CD4-positive, CD25-positive, alpha-beta regulatory T cell (primary cell): ENCODE measurements at regions not wholly inside any gene's neighbourhood (a gene's known extent, or its start where the extent isn't known, plus 50 kb on each side); places are given as distances from the start of the nearest gene placed in this dataset.

Source experiments
- ATAC-seq, 2 donors: fragments of 150-1000 bp; cut with Tn5 transposase; one replicate each; pipeline ENCODE4 v1.10.0; 2021; ENCODE audit warnings: low read depth in 2 of 2, moderate number of reproducible peaks in 2 of 2, moderate library complexity in 1 of 2
- DNase-seq, 3 donors: peaks; one replicate each; pipeline versions ENCODE4 v3.0.0 to v3.0.0-alpha.2; 2012 to 2022; ENCODE audit warnings: mixed read lengths in 1 of 3
- H3K27ac ChIP-seq: one replicate; pipeline ENCODE4 v1.7.0; 2013; ENCODE audit warnings: mild to moderate bottlenecking, low read length; ENCODE audit not compliant: insufficient read depth, poor library complexity, severe bottlenecking
- H3K27me3 ChIP-seq: one replicate; pipeline ENCODE4 v1.7.0; 2013; ENCODE audit warnings: low read length; ENCODE audit not compliant: control insufficient read depth, insufficient read depth
- H3K36me3 ChIP-seq: one replicate; pipeline ENCODE4 v1.7.0; 2013; ENCODE audit warnings: mild to moderate bottlenecking, low read length, moderate library complexity; ENCODE audit not compliant: control insufficient read depth, insufficient read depth
- H3K4me1 ChIP-seq: 2 replicates; pipeline ENCODE4 v1.7.0; 2013; ENCODE audit warnings: mild to moderate bottlenecking, low read length; ENCODE audit not compliant: insufficient read depth, control insufficient read depth, poor library complexity, severe bottlenecking
- H3K4me3 ChIP-seq: one replicate; pipeline ENCODE4 v1.7.0; 2013; ENCODE audit warnings: low read depth, mild to moderate bottlenecking, low read length, moderate library complexity
- H3K9me3 ChIP-seq, 2 experiments: 1 replicate in 1 of 2; 2 replicates in 1 of 2; pipeline ENCODE4 v1.7.0; 2013; ENCODE audit warnings: low read length in 2 of 2, mild to moderate bottlenecking in 1 of 2, moderate library complexity in 1 of 2; ENCODE audit not compliant: control insufficient read depth in 2 of 2
- H3K27ac Mint-ChIP-seq, 3 donors: one replicate each; pipeline ENCODE4 v1.8.0; 2020 to 2022; ENCODE audit warnings: mild to moderate bottlenecking in 3 of 3, mixed read lengths in 3 of 3, moderate library complexity in 2 of 3
- H3K27me3 Mint-ChIP-seq: one replicate; pipeline ENCODE4 v1.8.0; 2022; ENCODE audit warnings: mild to moderate bottlenecking, mixed read lengths
- H3K36me3 Mint-ChIP-seq: one replicate; pipeline ENCODE4 v1.8.0; 2020; ENCODE audit warnings: mixed read lengths
- H3K4me1 Mint-ChIP-seq, 4 donors: one replicate each; pipeline ENCODE4 v1.8.0; 2020 to 2022; ENCODE audit warnings: mixed read lengths in 4 of 4, mild to moderate bottlenecking in 1 of 4
- H3K4me3 Mint-ChIP-seq, 4 donors: one replicate each; pipeline ENCODE4 v1.8.0; 2020 to 2022; ENCODE audit warnings: mild to moderate bottlenecking in 4 of 4, mixed read lengths in 4 of 4, moderate library complexity in 3 of 4
- H3K9me3 Mint-ChIP-seq, 7 donors: one replicate each; pipeline ENCODE4 v1.8.0; 2020 to 2022; ENCODE audit warnings: mixed read lengths in 7 of 7, mild to moderate bottlenecking in 3 of 7, moderate library complexity in 2 of 7

DNA sequence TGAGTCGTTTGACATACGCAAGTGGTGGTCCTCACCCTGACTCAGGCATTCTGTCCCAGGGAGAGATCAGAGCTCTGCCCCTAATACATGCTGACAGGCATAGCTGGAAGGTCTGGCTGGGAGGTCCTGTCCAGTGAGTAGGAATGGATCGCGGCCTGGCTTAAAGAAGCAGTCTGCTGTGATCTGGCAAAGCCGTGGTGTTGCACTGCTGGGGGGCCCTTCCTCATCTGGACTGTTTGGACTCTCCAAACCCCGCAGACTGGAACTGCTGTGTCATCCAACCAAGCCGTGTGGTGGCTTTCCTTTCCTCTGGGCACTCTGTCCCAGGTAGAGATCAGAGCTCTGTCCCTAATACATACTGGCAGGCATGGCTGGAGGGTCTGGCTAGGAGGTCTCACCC lies 64.3 kb upstream of the MAGEB16 start:
- peaks cover 0 to 2% (median 0%) of the 10 kb centered on the region in 7 donors for H3K9me3 Mint-ChIP-seq
- no peaks in the 10 kb centered on the region for H3K27me3 ChIP-seq
- H3K27me3 Mint-ChIP-seq, result no peaks in the 10 kb centered on the region

DNA sequence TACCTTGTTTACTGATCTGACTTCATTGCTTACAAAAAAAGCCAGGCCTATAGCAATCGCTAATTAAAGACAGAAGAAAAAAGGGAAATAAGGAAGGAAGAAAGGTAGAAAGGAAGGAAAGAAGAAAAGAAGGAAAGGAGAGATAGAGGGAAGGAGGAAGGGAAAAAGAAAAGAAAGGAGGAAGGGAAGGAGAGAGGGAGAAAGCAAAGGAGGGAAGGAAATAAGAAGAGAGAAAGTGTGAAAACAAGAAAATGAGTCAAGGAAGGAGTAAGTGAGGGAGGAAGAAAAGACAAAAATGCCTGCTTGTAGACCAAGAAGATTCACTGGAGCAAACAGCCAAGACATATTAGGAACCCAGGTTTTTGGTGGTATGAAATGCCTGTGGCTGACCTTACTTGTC lies 57.0 kb upstream of the MAGEB16 start:
- no peak overlapping the region for H3K27ac Mint-ChIP-seq
- no peaks in the 10 kb centered on the region for H3K27me3 ChIP-seq
- H3K4me1 Mint-ChIP-seq, result no peaks in the 10 kb centered on the region
- no peaks in the 10 kb centered on the region for H3K4me1 ChIP-seq
- H3K36me3 Mint-ChIP-seq, result no peaks in the 10 kb centered on the region
- H3K27ac ChIP-seq, result no peak overlapping the region
- no peaks in the 10 kb centered on the region for H3K36me3 ChIP-seq
- H3K4me3 Mint-ChIP-seq, result no peak overlapping the region
- DNase-seq, result no peak
- H3K9me3 ChIP-seq, result no peaks in the 10 kb centered on the region
- H3K9me3 Mint-ChIP-seq, result peaks cover 0 to 4% (median 0%) of the 10 kb centered on the region in 7 donors
- no peak for ATAC-seq
- no peak overlapping the region for H3K4me3 ChIP-seq
- H3K27me3 Mint-ChIP-seq, result no peaks in the 10 kb centered on the region

More for the DNA sequence above, 64.3 kb upstream of the MAGEB16 start:
- Histone ChIP-seq H3K27ac (no peak overlapping the region), H3K4me1 (no peaks in the 10 kb centered on the region), H3K9me3 (no peaks in the 10 kb centered on the region), H3K4me3 (no peak overlapping the region), H3K36me3 (no peaks in the 10 kb centered on the region)
- DNase-seq (no peak), ATAC-seq (no peak)
- Mint-ChIP-seq H3K4me1 (no peaks in the 10 kb centered on the region), H3K27ac (no peak overlapping the region), H3K36me3 (no peaks in the 10 kb centered on the region), H3K4me3 (no peak overlapping the region)

DNA sequence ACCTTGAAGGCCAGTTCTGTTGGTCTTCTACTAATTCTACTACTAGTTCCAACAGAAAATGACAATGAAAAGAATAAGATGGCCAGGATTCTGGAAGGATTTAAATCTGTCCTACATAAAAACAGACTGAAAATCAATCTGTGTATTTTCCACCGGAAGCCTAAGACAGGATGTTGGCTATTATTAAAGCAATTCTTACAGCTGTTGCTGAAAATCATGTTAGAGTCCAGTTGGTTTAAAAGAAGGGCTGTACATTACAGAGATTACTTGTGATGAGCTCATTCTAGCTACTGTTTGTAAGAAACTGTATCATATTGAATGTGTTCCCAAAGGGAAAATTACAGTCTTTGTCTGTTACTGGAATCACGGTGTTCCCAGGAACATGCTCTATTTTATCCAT lies 54.8 kb upstream of the MAGEB16 start:
- ATAC-seq (no peak), DNase-seq (no peak)
- no peaks in the 10 kb centered on the region for H3K36me3 ChIP-seq
- no peaks in the 10 kb centered on the region for H3K27me3 ChIP-seq
- Mint-ChIP-seq H3K9me3 (peaks cover 0 to 7% (median 0%) of the 10 kb centered on the region in 7 donors), H3K27me3 (no peaks in the 10 kb centered on the region), H3K36me3 (no peaks in the 10 kb centered on the region), H3K4me3 (no peak overlapping the region), H3K4me1 (no peaks in the 10 kb centered on the region), H3K27ac (no peak overlapping the region)
- H3K4me1 ChIP-seq, result no peaks in the 10 kb centered on the region
- no peak overlapping the region for H3K27ac ChIP-seq
- H3K9me3 ChIP-seq, result no peaks in the 10 kb centered on the region
- no peak overlapping the region for H3K4me3 ChIP-seq
